WTC11 (cell line): ENCODE measurements at regions not wholly inside any gene's neighbourhood (a gene's known extent, or its start where the extent isn't known, plus 50 kb on each side); places are given as distances from the start of the nearest gene placed in this dataset.

Experiments used
- ATAC-seq: fragments of 200-7000 bp; cut with Tn5 transposase; 2 replicates; pipeline ENCODE4 v1.10.0; 2021; ENCODE audit warnings: mild to moderate bottlenecking, moderate library complexity
- CTCF ChIA-PET: fragments of 300-600 bp; sonication (Branson Sonifier 250); formaldehyde crosslinking; loops from one replicate; lab custom pipeline; 2021; ENCODE audit warnings: antibody characterized with exemption; lab: Charles Lee
- POLR2A ChIA-PET: fragments of 350-600 bp; sonication (Branson Sonifier 250); formaldehyde crosslinking; loops from one replicate; lab custom pipeline; 2021; ENCODE audit warnings: antibody characterized with exemption; lab: Charles Lee
- DNase-seq: peaks from one replicate; pipeline ENCODE4 v3.0.0; 2021; ENCODE audit warnings: low spot score
- H3K27ac Mint-ChIP-seq: 2 replicates; pipeline ENCODE4 v1.8.0; 2021; ENCODE audit warnings: mixed read lengths
- H3K27me3 Mint-ChIP-seq: 2 replicates; pipeline ENCODE4 v1.8.0; 2021; ENCODE audit warnings: low read depth, mild to moderate bottlenecking, moderate library complexity, mixed read lengths
- H3K36me3 Mint-ChIP-seq: 2 replicates; pipeline ENCODE4 v1.8.0; 2021; ENCODE audit warnings: mixed read lengths
- H3K4me1 Mint-ChIP-seq: 2 replicates; pipeline ENCODE4 v1.8.0; 2022; ENCODE audit warnings: mixed read lengths
- H3K4me3 Mint-ChIP-seq: 2 replicates; pipeline ENCODE4 v1.8.0; 2021; ENCODE audit warnings: mild to moderate bottlenecking, moderate library complexity, mixed read lengths
- H3K9me3 Mint-ChIP-seq: 2 replicates; pipeline ENCODE4 v1.8.0; 2021; ENCODE audit warnings: mixed read lengths
- AR ChIP-seq: fragments of 250-450 bp; sonication (Bioruptor Pico); IDR thresholded peaks from 2 replicates; pipeline ENCODE4 v1.9.0; 2021; ENCODE audit warnings: mild to moderate bottlenecking
- ARID4B ChIP-seq: sonication (generic); formaldehyde crosslinking; IDR thresholded peaks from 2 replicates; pipeline ENCODE4 v1.8.0; 2023; ENCODE audit warnings: missing genetic modification reagents, mild to moderate bottlenecking, borderline replicate concordance
- ATF1 ChIP-seq: sonication (generic); formaldehyde crosslinking; IDR thresholded peaks from 2 replicates; pipeline ENCODE4 v1.8.1; 2023; ENCODE audit warnings: mild to moderate bottlenecking, moderate library complexity, missing genetic modification reagents
- GRHL2 ChIP-seq: fragments of 250-450 bp; sonication (Bioruptor Pico); IDR thresholded peaks from 2 replicates; pipeline ENCODE4 v1.8.0; 2022; ENCODE audit warnings: mild to moderate bottlenecking, moderate library complexity; ENCODE audit not compliant: insufficient replicate concordance, severe bottlenecking
- IRF2 ChIP-seq: sonication (generic); formaldehyde crosslinking; IDR thresholded peaks from 2 replicates; pipeline ENCODE4 v1.8.0; 2022; ENCODE audit warnings: low read depth, missing genetic modification reagents, borderline replicate concordance
- MAX ChIP-seq: sonication (generic); formaldehyde crosslinking; IDR thresholded peaks from 2 replicates; pipeline ENCODE4 v1.8.0; 2022; ENCODE audit warnings: mild to moderate bottlenecking, missing genetic modification reagents
- MLX ChIP-seq: sonication (generic); formaldehyde crosslinking; IDR thresholded peaks from 2 replicates; pipeline ENCODE4 v1.8.1; 2023; ENCODE audit warnings: mild to moderate bottlenecking, missing genetic modification reagents, moderate library complexity
- MXD4 ChIP-seq: fragments of 250-450 bp; sonication (Bioruptor Pico); IDR thresholded peaks from 2 replicates; pipeline ENCODE4 v1.8.0; 2021; ENCODE audit warnings: mild to moderate bottlenecking, moderate library complexity, borderline replicate concordance
- NFYB ChIP-seq: sonication (generic); formaldehyde crosslinking; conservative IDR thresholded peaks from 2 replicates; pipeline ENCODE4 v1.8.0; 2022; ENCODE audit warnings: low read depth, missing genetic modification reagents
- PREB ChIP-seq: sonication (generic); formaldehyde crosslinking; IDR thresholded peaks from 2 replicates; pipeline ENCODE4 v1.8.1; 2022; ENCODE audit warnings: mild to moderate bottlenecking, missing genetic modification reagents, moderate library complexity, borderline replicate concordance
- SMAD3 ChIP-seq: sonication (generic); formaldehyde crosslinking; IDR thresholded peaks from 2 replicates; pipeline ENCODE4 v1.8.0; 2022; ENCODE audit warnings: missing genetic modification reagents, mild to moderate bottlenecking, borderline replicate concordance
- SOX15 ChIP-seq: fragments of 250-450 bp; sonication (Bioruptor Pico); IDR thresholded peaks from 2 replicates; pipeline ENCODE4 v1.9.0; 2021; ENCODE audit warnings: mild to moderate bottlenecking
- TEAD4 ChIP-seq: sonication (generic); formaldehyde crosslinking; IDR thresholded peaks from 2 replicates; pipeline ENCODE4 v1.8.0; 2022; ENCODE audit warnings: mild to moderate bottlenecking, missing genetic modification reagents
- ZBTB21 ChIP-seq: sonication (generic); formaldehyde crosslinking; IDR thresholded peaks from 2 replicates; pipeline ENCODE4 v1.8.1; 2023; ENCODE audit warnings: mild to moderate bottlenecking, missing genetic modification reagents, borderline replicate concordance
- ZNF232 ChIP-seq: sonication (generic); formaldehyde crosslinking; IDR thresholded peaks from 2 replicates; pipeline ENCODE4 v1.8.0; 2022; ENCODE audit warnings: mild to moderate bottlenecking, missing genetic modification reagents
- ZNF396 ChIP-seq: fragments of 250-450 bp; sonication (Bioruptor Pico); IDR thresholded peaks from 2 replicates; pipeline ENCODE4 v1.8.0; 2021; ENCODE audit warnings: mild to moderate bottlenecking, moderate library complexity, borderline replicate concordance
- TF ChIP-seq, protein P1 (sequence below): sonication (generic); formaldehyde crosslinking; IDR thresholded peaks from 2 replicates; pipeline ENCODE4 v1.8.0; 2023; ENCODE audit warnings: missing genetic modification reagents
- TF ChIP-seq, protein P2 (sequence below): fragments of 250-450 bp; sonication (Bioruptor Pico); IDR thresholded peaks from 2 replicates; pipeline ENCODE4 v1.9.0; 2021; ENCODE audit warnings: moderate library complexity, mild to moderate bottlenecking, inconsistent platforms, borderline replicate concordance
- TF ChIP-seq, protein P3 (sequence below): sonication (generic); formaldehyde crosslinking; IDR thresholded peaks from 2 replicates; pipeline ENCODE4 v1.8.1; 2022; ENCODE audit warnings: mild to moderate bottlenecking, moderate library complexity, missing genetic modification reagents

DNA sequence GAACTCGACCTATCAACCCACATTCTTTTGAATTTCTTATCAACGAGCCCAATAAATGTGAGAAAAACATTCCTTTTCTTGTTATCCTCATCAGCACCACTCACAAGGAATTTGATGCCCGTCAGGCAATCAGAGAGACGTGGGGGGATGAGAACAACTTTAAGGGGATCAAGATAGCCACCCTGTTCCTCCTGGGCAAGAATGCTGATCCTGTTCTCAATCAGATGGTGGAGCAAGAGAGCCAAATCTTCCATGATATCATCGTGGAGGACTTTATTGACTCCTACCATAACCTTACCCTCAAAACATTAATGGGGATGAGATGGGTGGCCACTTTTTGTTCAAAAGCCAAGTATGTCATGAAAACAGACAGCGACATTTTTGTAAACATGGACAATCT lies 378.2 kb downstream of the STK39 start (continued):
- TF ChIP-seq MXD4 (CRISPR knock-in tag), result no peak
- TF ChIP-seq AR (CRISPR knock-in tag), result no peak
- no peak for TF ChIP-seq SOX15
- no peak for TF ChIP-seq SMAD3 (CRISPR knock-in tag)
- no peak for TF ChIP-seq ZNF396 (CRISPR knock-in tag)

GRCh38 chr2:167863377-167863776 lies 384.0 kb downstream of the STK39 start:
- Mint-ChIP-seq H3K36me3 (peaks cover 40% of the 10 kb centered on the region), H3K4me1 (peaks cover 48% of the 10 kb centered on the region), H3K4me3 (no peak overlapping the region), H3K9me3 (peaks cover 40% of the 10 kb centered on the region), H3K27me3 (no peaks in the 10 kb centered on the region), H3K27ac (peak overlapping the region; percentile 71)
- TF ChIP-seq PREB (CRISPR knock-in tag) (no peak), MLX (CRISPR knock-in tag) (no peak), ZNF396 (CRISPR knock-in tag) (no peak), ARID4B (CRISPR knock-in tag) (no peak), TEAD4 (CRISPR knock-in tag) (no peak), ATF1 (CRISPR knock-in tag) (no peak), GRHL2 (CRISPR knock-in tag) (no peak), IRF2 (CRISPR knock-in tag) (no peak), MAX (no peak), ZBTB21 (CRISPR knock-in tag) (no peak), NFYB (CRISPR knock-in tag) (no peak), ZNF232 (no peak)
- TF ChIP-seq, protein P1, sequence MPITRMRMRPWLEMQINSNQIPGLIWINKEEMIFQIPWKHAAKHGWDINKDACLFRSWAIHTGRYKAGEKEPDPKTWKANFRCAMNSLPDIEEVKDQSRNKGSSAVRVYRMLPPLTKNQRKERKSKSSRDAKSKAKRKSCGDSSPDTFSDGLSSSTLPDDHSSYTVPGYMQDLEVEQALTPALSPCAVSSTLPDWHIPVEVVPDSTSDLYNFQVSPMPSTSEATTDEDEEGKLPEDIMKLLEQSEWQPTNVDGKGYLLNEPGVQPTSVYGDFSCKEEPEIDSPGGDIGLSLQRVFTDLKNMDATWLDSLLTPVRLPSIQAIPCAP (CRISPR knock-in tag), result no peak
- TF ChIP-seq, protein P2, sequence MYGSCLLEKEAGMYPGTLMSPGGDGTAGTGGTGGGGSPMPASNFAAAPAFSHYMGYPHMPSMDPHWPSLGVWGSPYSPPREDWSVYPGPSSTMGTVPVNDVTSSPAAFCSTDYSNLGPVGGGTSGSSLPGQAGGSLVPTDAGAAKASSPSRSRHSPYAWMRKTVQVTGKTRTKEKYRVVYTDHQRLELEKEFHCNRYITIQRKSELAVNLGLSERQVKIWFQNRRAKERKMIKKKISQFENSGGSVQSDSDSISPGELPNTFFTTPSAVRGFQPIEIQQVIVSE (CRISPR knock-in tag), result no peak
- TF ChIP-seq, protein P3, sequence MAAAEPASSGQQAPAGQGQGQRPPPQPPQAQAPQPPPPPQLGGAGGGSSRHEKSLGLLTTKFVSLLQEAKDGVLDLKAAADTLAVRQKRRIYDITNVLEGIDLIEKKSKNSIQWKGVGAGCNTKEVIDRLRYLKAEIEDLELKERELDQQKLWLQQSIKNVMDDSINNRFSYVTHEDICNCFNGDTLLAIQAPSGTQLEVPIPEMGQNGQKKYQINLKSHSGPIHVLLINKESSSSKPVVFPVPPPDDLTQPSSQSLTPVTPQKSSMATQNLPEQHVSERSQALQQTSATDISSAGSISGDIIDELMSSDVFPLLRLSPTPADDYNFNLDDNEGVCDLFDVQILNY (CRISPR knock-in tag), result no peak
- no peak for DNase-seq
- ATAC-seq, result no peak
- POLR2A ChIA-PET, result no interaction called here
- CTCF ChIA-PET, result no interaction called here
